ENCODE measurements at regions not wholly inside any gene's neighbourhood (a gene's known extent, or its start where the extent isn't known, plus 50 kb on each side); places are given as distances from the start of the nearest gene placed in this dataset.

DNA sequence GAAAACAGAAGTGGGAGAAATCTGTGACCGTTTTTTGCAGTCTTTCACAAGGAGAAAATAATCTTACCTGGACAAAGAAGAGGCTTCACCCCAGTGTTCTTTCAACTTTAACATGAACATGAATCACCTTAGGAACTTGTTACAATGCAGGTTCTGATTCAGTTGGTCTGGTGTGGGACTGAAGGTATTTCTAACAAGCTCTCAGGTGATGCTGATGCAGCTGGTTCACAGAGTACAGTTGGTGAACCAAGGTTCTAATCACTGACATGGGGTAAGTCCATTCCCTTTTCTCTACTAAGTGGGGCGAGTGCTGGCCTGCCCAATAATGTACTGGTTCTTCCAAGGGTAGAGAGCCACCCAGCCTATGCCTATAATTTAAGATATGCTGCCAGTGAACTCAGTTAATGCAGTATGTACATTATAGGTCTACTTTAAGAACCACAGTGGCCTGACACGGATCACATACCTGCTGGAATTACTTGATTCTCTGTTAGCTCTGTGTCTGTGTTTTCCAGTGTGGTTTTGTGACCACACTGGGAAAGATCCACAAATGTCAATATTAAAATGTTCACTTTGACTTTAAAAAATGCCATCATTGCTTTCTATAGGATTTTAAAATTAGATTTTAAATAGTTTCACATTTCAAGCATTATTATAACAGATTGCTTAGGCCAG is 304.1 kb downstream of the ZNF621 start:
- H4K20me1 ChIP-seq (ENCODE audit: insufficient read depth, low read length): no peaks in the 10 kb centered on the region
- no peak overlapping the region for H3K4me2 ChIP-seq (ENCODE audit: low read length)
- H3K4me3 ChIP-seq (ENCODE audit: insufficient read depth, low read depth, low read length): no peak overlapping the region
- FAIRE-seq (no peak), DNase-seq (ENCODE audit: low read depth) (no peak)
- H3K9me3 Mint-ChIP-seq (ENCODE audit: unreplicated experiment): no peaks in the 10 kb centered on the region
- no peaks in the 10 kb centered on the region for H3K4me1 ChIP-seq (ENCODE audit: insufficient read depth, low read length)
- no peaks in the 10 kb centered on the region for H3K79me2 ChIP-seq (ENCODE audit: insufficient read depth, low read length)
- H3K27me3 Mint-ChIP-seq (ENCODE audit: low read depth, unreplicated experiment): no peaks in the 10 kb centered on the region
- H3K4me3 Mint-ChIP-seq (ENCODE audit: unreplicated experiment): peak overlapping the region; percentile 51
- no peaks in the 10 kb centered on the region for H3K27me3 ChIP-seq (ENCODE audit: insufficient read depth, low read length)
- no peaks in the 10 kb centered on the region for H3K36me3 Mint-ChIP-seq (ENCODE audit: low read depth, unreplicated experiment)
- TF ChIP-seq, protein P1, sequence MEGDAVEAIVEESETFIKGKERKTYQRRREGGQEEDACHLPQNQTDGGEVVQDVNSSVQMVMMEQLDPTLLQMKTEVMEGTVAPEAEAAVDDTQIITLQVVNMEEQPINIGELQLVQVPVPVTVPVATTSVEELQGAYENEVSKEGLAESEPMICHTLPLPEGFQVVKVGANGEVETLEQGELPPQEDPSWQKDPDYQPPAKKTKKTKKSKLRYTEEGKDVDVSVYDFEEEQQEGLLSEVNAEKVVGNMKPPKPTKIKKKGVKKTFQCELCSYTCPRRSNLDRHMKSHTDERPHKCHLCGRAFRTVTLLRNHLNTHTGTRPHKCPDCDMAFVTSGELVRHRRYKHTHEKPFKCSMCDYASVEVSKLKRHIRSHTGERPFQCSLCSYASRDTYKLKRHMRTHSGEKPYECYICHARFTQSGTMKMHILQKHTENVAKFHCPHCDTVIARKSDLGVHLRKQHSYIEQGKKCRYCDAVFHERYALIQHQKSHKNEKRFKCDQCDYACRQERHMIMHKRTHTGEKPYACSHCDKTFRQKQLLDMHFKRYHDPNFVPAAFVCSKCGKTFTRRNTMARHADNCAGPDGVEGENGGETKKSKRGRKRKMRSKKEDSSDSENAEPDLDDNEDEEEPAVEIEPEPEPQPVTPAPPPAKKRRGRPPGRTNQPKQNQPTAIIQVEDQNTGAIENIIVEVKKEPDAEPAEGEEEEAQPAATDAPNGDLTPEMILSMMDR (IDR thresholded peaks at IDR 0.05; ENCODE audit: insufficient read depth, low read depth, low read length): no peak
- no peak for TF ChIP-seq EZH2 (IDR thresholded peaks at IDR 0.05; ENCODE audit: insufficient read depth, low read length)
- no peaks in the 10 kb centered on the region for H3K9me3 ChIP-seq (ENCODE audit: insufficient read depth, low read depth, low read length)
- H3K27ac Mint-ChIP-seq (ENCODE audit: unreplicated experiment): peak overlapping the region; percentile 34
- peaks cover 13% of the 10 kb centered on the region for H3K4me1 Mint-ChIP-seq (ENCODE audit: low read depth, unreplicated experiment)
- no peak overlapping the region for H3K27ac ChIP-seq (ENCODE audit: low read depth, low read length)
- H3K36me3 ChIP-seq (ENCODE audit: insufficient read depth, low read length): no peaks in the 10 kb centered on the region
- H3K9ac ChIP-seq (ENCODE audit: low read length): no peak overlapping the region
- no peak overlapping the region for H2AFZ ChIP-seq (ENCODE audit: low read depth, low read length)

DNA sequence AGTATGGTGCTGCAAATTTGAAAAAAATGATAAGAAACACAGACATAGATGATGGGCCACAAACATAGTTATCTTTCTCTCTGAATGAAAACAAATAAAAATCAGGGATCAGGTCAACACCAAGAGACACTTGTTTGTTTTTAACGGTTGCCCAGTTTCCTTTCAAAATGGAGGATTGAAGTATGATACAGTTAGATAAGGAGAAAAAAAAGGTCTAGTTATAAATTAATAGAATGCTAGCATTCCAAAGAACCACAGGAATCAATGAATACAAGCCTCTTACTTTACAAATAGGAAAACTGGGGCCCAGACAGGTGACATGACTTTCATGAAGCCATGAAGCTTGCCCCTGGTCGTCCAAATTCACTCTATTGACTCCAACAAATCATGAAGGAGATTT is 305.1 kb downstream of the ZNF621 start:
- H3K27me3 ChIP-seq (ENCODE audit: insufficient read depth, low read length): no peaks in the 10 kb centered on the region
- no peaks in the 10 kb centered on the region for H3K79me2 ChIP-seq (ENCODE audit: insufficient read depth, low read length)
- Mint-ChIP-seq H3K27me3 (ENCODE audit: low read depth, unreplicated experiment) (no peaks in the 10 kb centered on the region), H3K36me3 (ENCODE audit: low read depth, unreplicated experiment) (no peaks in the 10 kb centered on the region), H3K4me1 (ENCODE audit: low read depth, unreplicated experiment) (peaks cover 13% of the 10 kb centered on the region), H3K27ac (ENCODE audit: unreplicated experiment) (no peak overlapping the region), H3K9me3 (ENCODE audit: unreplicated experiment) (peaks cover 2% of the 10 kb centered on the region), H3K4me3 (ENCODE audit: unreplicated experiment) (no peak overlapping the region)
- no peaks in the 10 kb centered on the region for H3K4me1 ChIP-seq (ENCODE audit: insufficient read depth, low read length)
- H3K9me3 ChIP-seq (ENCODE audit: insufficient read depth, low read depth, low read length): no peaks in the 10 kb centered on the region
- no peaks in the 10 kb centered on the region for H3K36me3 ChIP-seq (ENCODE audit: insufficient read depth, low read length)
- DNase-seq (ENCODE audit: low read depth): no peak
- H3K4me3 ChIP-seq (ENCODE audit: insufficient read depth, low read depth, low read length): no peak overlapping the region
- TF ChIP-seq EZH2 (IDR thresholded peaks at IDR 0.05; ENCODE audit: insufficient read depth, low read length): no peak
- TF ChIP-seq, protein P1 (IDR thresholded peaks at IDR 0.05; ENCODE audit: insufficient read depth, low read depth, low read length): no peak
- FAIRE-seq: no peak
- H3K27ac ChIP-seq (ENCODE audit: low read depth, low read length): no peak overlapping the region
- H2AFZ ChIP-seq (ENCODE audit: low read depth, low read length): no peak overlapping the region
- H3K9ac ChIP-seq (ENCODE audit: low read length): no peak overlapping the region
- no peaks in the 10 kb centered on the region for H4K20me1 ChIP-seq (ENCODE audit: insufficient read depth, low read length)
- no peak overlapping the region for H3K4me2 ChIP-seq (ENCODE audit: low read length)

DNA sequence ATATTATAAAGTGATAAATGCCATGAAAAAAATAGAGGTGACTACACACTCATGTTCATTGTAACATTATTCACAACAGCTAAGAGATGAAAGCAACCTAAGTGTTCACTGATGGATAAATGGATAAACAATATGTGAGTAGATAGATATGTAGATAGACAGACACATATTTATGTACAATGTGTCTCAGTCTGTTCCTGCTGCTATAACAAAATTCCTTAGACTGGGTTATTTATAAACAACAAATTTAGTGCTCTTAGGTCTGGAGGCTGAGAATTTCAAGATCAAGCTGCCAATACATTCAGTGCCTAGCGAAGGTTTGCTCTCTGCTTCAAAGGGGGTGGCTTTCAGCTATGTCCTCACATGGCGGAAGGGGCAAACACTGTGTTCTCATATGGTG is 312.5 kb downstream of the ZNF621 start:
- Histone ChIP-seq H3K36me3 (ENCODE audit: insufficient read depth, low read length) (no peaks in the 10 kb centered on the region), H3K4me1 (ENCODE audit: insufficient read depth, low read length) (no peaks in the 10 kb centered on the region), H2AFZ (ENCODE audit: low read depth, low read length) (no peak overlapping the region), H3K27ac (ENCODE audit: low read depth, low read length) (no peak overlapping the region), H3K27me3 (ENCODE audit: insufficient read depth, low read length) (no peaks in the 10 kb centered on the region), H3K9ac (ENCODE audit: low read length) (no peak overlapping the region), H3K4me2 (ENCODE audit: low read length) (no peak overlapping the region), H3K9me3 (ENCODE audit: insufficient read depth, low read depth, low read length) (no peaks in the 10 kb centered on the region), H3K4me3 (ENCODE audit: insufficient read depth, low read depth, low read length) (no peak overlapping the region), H4K20me1 (ENCODE audit: insufficient read depth, low read length) (no peaks in the 10 kb centered on the region), H3K79me2 (ENCODE audit: insufficient read depth, low read length) (no peaks in the 10 kb centered on the region)
- Mint-ChIP-seq H3K27me3 (ENCODE audit: low read depth, unreplicated experiment) (peaks cover 2% of the 10 kb centered on the region), H3K36me3 (ENCODE audit: low read depth, unreplicated experiment) (no peaks in the 10 kb centered on the region), H3K4me1 (ENCODE audit: low read depth, unreplicated experiment) (no peaks in the 10 kb centered on the region), H3K9me3 (ENCODE audit: unreplicated experiment) (peaks cover 2% of the 10 kb centered on the region), H3K4me3 (ENCODE audit: unreplicated experiment) (no peak overlapping the region), H3K27ac (ENCODE audit: unreplicated experiment) (no peak overlapping the region)
- FAIRE-seq (no peak), DNase-seq (ENCODE audit: low read depth) (no peak)
- no peak for TF ChIP-seq EZH2 (IDR thresholded peaks at IDR 0.05; ENCODE audit: insufficient read depth, low read length)
- TF ChIP-seq, protein P1 (IDR thresholded peaks at IDR 0.05; ENCODE audit: insufficient read depth, low read depth, low read length): no peak
